ENCODE measurements at regions not wholly inside any gene's neighbourhood (a gene's known extent, or its start where the extent isn't known, plus 50 kb on each side); places are given as distances from the start of the nearest gene placed in this dataset.

GRCh38 chr2:14909795-14910194, 277.3 kb downstream of the LRATD1 start:
- H3K4me1 ChIP-seq (ENCODE audit: control insufficient read depth, insufficient read depth, low read length): no peaks in the 10 kb centered on the region
- ChIA-PET CTCF (interaction anchor here (0.7 to 0.9 kb wide), 3 partner anchors 8 to 28 kb away, joined by 3 to 5 read pairs (median 3); no protein-coding TSS in a partner anchor), POLR2A (no interaction called here)
- no peaks in the 10 kb centered on the region for H3K36me3 ChIP-seq (ENCODE audit: control insufficient read depth in 2 of 2, insufficient read depth in 1 of 2, low read length in 2 of 2)
- H3K27ac ChIP-seq (ENCODE audit: extremely low read depth, low read depth, low read length): no peak overlapping the region
- no peaks in the 10 kb centered on the region for H3K9me3 ChIP-seq (ENCODE audit: control insufficient read depth, insufficient read depth, low read depth, low read length)
- no peak overlapping the region for H3K4me3 ChIP-seq (ENCODE audit: low read depth, low read length)
- TF ChIP-seq ZNF544 (tag by site-specific recombination; IDR thresholded peaks at IDR 0.05): no peak
- TF ChIP-seq HOXD13 (CRISPR knock-in tag; IDR thresholded peaks at IDR 0.05; ENCODE audit: borderline replicate concordance): no peak
- TF ChIP-seq ZNF777 (tag by site-specific recombination; IDR thresholded peaks at IDR 0.05; ENCODE audit: borderline replicate concordance): no peak
- no peak for TF ChIP-seq ZNF341 (tag by site-specific recombination; IDR thresholded peaks at IDR 0.05; ENCODE audit: low read depth)
- TF ChIP-seq KLF8 (tag by site-specific recombination; IDR thresholded peaks at IDR 0.05): no peak
- no peak for TF ChIP-seq ZNF175 (tag by site-specific recombination; IDR thresholded peaks at IDR 0.05)

GRCh38 chr2:14910654-14911053, 278.1 kb downstream of the LRATD1 start:
- Histone ChIP-seq H3K9me3 (ENCODE audit: control insufficient read depth, insufficient read depth, low read depth, low read length) (no peaks in the 10 kb centered on the region), H3K36me3 (ENCODE audit: control insufficient read depth in 2 of 2, insufficient read depth in 1 of 2, low read length in 2 of 2) (no peaks in the 10 kb centered on the region), H3K4me1 (ENCODE audit: control insufficient read depth, insufficient read depth, low read length) (no peaks in the 10 kb centered on the region), H3K4me3 (ENCODE audit: low read depth, low read length) (no peak overlapping the region), H3K27ac (ENCODE audit: extremely low read depth, low read depth, low read length) (no peak overlapping the region)
- TF ChIP-seq SALL2 (tag by site-specific recombination; IDR thresholded peaks at IDR 0.05; ENCODE audit: borderline replicate concordance) (no peak), AEBP2 (tag by site-specific recombination; IDR thresholded peaks at IDR 0.05; ENCODE audit: borderline replicate concordance) (no peak), ZNF544 (tag by site-specific recombination; IDR thresholded peaks at IDR 0.05) (no peak), ZNF792 (tag by site-specific recombination; IDR thresholded peaks at IDR 0.05) (no peak), FEZF1 (tag by site-specific recombination; IDR thresholded peaks at IDR 0.05) (no peak), ZBTB26 (tag by site-specific recombination; optimal IDR thresholded peaks at IDR 0.05) (no peak), IKZF3 (tag by site-specific recombination; IDR thresholded peaks at IDR 0.05) (no peak), ZNF10 (tag by site-specific recombination; IDR thresholded peaks at IDR 0.05) (no peak), PRDM2 (tag by site-specific recombination; IDR thresholded peaks at IDR 0.05; ENCODE audit: borderline replicate concordance) (no peak), ZNF585B (tag by site-specific recombination; IDR thresholded peaks at IDR 0.05) (no peak), ZNF501 (tag by site-specific recombination; IDR thresholded peaks at IDR 0.05) (no peak), ZNF16 (tag by site-specific recombination; IDR thresholded peaks at IDR 0.05; ENCODE audit: low read depth) (no peak), ZBTB20 (tag by site-specific recombination; IDR thresholded peaks at IDR 0.05) (no peak), ZNF292 (tag by site-specific recombination; IDR thresholded peaks at IDR 0.05; ENCODE audit: borderline replicate concordance, low read depth) (no peak), HIC1 (tag by site-specific recombination; IDR thresholded peaks at IDR 0.05) (no peak), ZBTB10 (tag by site-specific recombination; IDR thresholded peaks at IDR 0.05) (no peak), ZNF175 (tag by site-specific recombination; IDR thresholded peaks at IDR 0.05) (no peak)
- CTCF ChIA-PET: no interaction called here
- POLR2A ChIA-PET: no interaction called here

Measured in HEK293 (cell line).